ENCODE measurements at regions not wholly inside any gene's neighbourhood (a gene's known extent, or its start where the extent isn't known, plus 50 kb on each side); places are given as distances from the start of the nearest gene placed in this dataset.

DNA sequence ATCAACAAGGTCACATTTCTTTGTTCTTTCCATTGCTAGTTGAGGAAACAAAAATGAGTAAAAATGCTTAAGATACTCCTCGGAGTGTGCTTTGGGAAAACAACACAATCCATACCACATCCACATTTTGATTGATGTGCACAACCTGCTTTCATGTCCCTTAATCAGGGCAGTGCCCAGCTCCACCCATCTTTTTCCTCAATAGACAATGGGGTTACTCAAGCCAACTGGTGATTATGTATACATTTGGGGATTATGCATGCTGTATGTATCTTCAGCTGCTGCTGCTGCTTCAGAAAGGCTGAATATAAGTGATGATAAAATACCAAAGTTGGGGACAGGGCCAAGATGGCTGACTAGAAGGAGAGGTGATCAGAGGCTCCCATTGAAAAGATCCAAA lies 155.2 kb upstream of the VGLL2 start:
- no peak overlapping the region for H3K27ac Mint-ChIP-seq
- intact Hi-C loops (cut with micrococcal nuclease), result no loop called here
- DNase-seq, result no peak
- H3K4me3 Mint-ChIP-seq, result no peak overlapping the region
- H3K36me3 Mint-ChIP-seq, result no peaks in the 10 kb centered on the region
- no peaks in the 10 kb centered on the region for H3K4me1 Mint-ChIP-seq (ENCODE audit: low read depth)
- POLR2A ChIA-PET, result no interaction called here
- H3K9me3 Mint-ChIP-seq, result peaks cover 5% of the 10 kb centered on the region
- no peaks in the 10 kb centered on the region for H3K27me3 Mint-ChIP-seq
- CTCF ChIA-PET, result no interaction called here

DNA sequence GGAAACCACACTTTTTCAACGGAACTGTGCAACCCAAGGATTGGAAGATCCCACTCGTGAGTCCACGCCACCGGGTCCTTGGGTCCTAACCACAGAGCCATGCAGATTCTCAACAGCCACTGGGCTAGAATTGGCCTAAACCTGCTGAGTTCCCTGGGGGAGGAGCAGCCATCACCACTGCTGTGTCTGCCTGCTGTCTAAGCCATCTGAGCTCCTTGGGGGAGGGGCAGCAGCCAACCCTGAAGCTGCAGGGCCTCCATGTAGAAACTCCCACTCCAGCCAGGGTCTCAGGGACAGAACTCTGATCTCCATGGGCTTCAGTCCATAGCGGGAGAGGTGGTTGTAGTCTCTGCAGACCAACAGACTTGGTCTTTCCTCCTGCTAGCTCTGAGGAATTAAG lies 154.6 kb upstream of the VGLL2 start:
- Mint-ChIP-seq H3K4me3 (no peak overlapping the region), H3K27ac (no peak overlapping the region), H3K36me3 (no peaks in the 10 kb centered on the region), H3K9me3 (peaks cover 5% of the 10 kb centered on the region), H3K4me1 (ENCODE audit: low read depth) (no peaks in the 10 kb centered on the region), H3K27me3 (no peaks in the 10 kb centered on the region)
- intact Hi-C loops (cut with micrococcal nuclease), result no loop called here
- CTCF ChIA-PET, result no interaction called here
- POLR2A ChIA-PET, result no interaction called here
- DNase-seq, result no peak

DNA sequence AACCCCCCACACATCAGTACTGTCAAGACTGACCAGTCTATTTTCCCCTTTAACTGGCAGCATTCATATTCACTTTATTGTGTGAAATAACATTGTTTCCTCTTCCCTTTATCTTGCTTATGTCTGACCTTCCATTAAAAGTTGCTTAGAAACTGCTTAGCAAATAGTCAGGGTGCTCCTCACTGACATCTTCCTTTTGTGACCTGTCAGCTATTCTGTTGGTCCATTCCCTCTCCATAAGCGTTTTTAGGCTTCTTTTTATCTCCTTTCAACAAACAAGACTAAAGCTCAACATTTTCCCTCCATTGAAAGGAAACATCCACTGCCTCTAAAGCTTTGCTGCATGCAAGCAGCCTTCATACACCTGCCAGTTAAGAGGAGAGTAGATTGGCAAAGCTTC lies 147.7 kb upstream of the VGLL2 start:
- intact Hi-C loops (cut with micrococcal nuclease), result no loop called here
- POLR2A ChIA-PET, result no interaction called here
- CTCF ChIA-PET, result no interaction called here
- H3K27me3 Mint-ChIP-seq, result no peaks in the 10 kb centered on the region
- H3K9me3 Mint-ChIP-seq, result no peaks in the 10 kb centered on the region
- DNase-seq, result no peak
- no peak overlapping the region for H3K4me3 Mint-ChIP-seq
- H3K4me1 Mint-ChIP-seq (ENCODE audit: low read depth), result no peaks in the 10 kb centered on the region
- no peaks in the 10 kb centered on the region for H3K36me3 Mint-ChIP-seq
- H3K27ac Mint-ChIP-seq, result no peak overlapping the region

DNA sequence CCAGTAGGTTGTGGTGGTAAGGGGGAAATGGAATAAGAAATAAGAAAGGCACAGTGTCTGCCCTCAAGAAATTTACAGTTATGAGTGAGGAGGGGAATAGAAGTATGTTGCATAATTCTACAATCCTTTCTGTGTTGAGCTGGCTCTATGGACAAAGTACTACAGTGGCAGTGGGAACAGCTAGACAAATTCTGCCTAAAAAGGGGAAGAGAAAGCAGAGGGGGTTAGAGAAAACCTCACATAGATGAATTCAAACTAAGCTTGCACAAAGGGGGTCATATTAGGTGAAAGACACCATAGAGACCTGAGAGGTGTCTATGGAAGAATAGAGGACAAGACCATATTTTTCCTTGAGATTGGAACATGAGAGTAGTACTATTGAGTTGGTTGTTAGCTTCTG lies 146.9 kb upstream of the VGLL2 start:
- intact Hi-C loops (cut with micrococcal nuclease), result no loop called here
- Mint-ChIP-seq H3K4me1 (ENCODE audit: low read depth) (no peaks in the 10 kb centered on the region), H3K4me3 (no peak overlapping the region), H3K9me3 (no peaks in the 10 kb centered on the region), H3K36me3 (no peaks in the 10 kb centered on the region), H3K27me3 (no peaks in the 10 kb centered on the region), H3K27ac (no peak overlapping the region)
- CTCF ChIA-PET, result no interaction called here
- DNase-seq, result no peak
- POLR2A ChIA-PET, result no interaction called here

DNA sequence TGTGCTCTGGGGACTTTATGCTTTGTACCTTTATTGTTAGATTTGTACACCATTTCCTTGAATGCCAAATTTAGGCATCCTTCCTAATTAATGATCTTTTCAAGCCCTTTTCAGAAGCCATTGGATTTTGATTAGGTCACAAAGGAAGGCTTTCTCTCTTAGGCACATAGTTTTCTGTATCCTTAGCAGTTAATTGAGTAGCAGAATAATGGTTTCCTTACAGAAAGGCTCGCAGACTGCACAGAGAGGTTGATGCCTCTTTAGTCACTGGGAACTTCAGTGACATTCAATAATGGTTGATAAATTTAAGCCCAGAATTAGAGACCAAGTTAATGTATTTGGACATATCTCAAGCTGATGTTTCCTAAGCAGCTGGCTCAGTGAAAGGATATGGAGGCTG lies 139.1 kb upstream of the VGLL2 start:
- H3K27me3 Mint-ChIP-seq, result no peaks in the 10 kb centered on the region
- ChIA-PET CTCF (no interaction called here), POLR2A (no interaction called here)
- H3K9me3 Mint-ChIP-seq, result peaks cover 5% of the 10 kb centered on the region
- no peak overlapping the region for H3K27ac Mint-ChIP-seq
- no peaks in the 10 kb centered on the region for H3K36me3 Mint-ChIP-seq
- no peak for DNase-seq
- no peaks in the 10 kb centered on the region for H3K4me1 Mint-ChIP-seq (ENCODE audit: low read depth)
- intact Hi-C loops (cut with micrococcal nuclease), result no loop called here
- H3K4me3 Mint-ChIP-seq, result no peak overlapping the region

DNA sequence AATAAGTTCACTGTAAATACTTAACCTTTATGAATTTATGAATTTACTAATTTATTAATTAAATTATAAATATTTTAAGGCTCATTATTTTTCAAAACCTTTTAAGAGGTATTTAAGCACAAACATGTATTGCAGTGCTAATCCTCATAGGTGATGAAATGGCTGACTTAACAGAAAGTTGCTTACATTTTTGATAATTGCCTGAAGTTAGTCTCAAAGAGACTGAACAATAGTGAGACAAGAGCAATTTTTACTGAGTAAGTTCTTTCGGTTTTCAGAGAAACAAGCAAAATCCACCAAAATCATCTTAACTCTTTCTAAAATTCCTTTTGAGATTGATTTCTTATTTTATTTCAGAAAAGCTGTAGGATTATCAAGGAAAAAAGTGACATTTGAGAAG lies 137.3 kb upstream of the VGLL2 start:
- no peaks in the 10 kb centered on the region for H3K27me3 Mint-ChIP-seq
- no peaks in the 10 kb centered on the region for H3K36me3 Mint-ChIP-seq
- POLR2A ChIA-PET, result no interaction called here

DNA sequence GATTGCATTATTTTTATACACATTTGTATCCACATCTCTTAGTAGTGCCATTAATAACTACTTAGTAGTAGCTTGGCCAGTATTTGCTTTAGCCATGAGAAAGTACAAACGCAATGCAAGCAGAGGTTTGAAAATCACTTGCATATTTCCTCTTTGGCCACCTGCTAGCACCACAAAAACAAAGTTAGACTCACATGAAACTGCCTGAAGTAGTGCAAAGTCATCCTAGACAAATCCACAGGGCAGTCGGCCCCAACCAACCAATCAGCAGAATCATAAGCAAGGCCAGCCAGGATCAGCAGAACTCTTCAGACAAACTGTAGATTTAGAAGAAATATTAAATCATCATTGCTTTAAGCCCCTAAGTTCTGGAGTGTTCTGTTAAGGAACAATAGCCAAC lies 135.2 kb upstream of the VGLL2 start:
- Mint-ChIP-seq H3K27ac (no peak overlapping the region), H3K27me3 (no peaks in the 10 kb centered on the region), H3K9me3 (peaks cover 5% of the 10 kb centered on the region), H3K36me3 (no peaks in the 10 kb centered on the region), H3K4me3 (no peak overlapping the region), H3K4me1 (ENCODE audit: low read depth) (no peaks in the 10 kb centered on the region)
- no peak for DNase-seq
- POLR2A ChIA-PET, result no interaction called here
- intact Hi-C loops (cut with micrococcal nuclease), result no loop called here
- CTCF ChIA-PET, result no interaction called here

More for the DNA sequence above, 137.3 kb upstream of the VGLL2 start:
- Mint-ChIP-seq H3K4me3 (no peak overlapping the region), H3K9me3 (peaks cover 5% of the 10 kb centered on the region), H3K27ac (no peak overlapping the region), H3K4me1 (ENCODE audit: low read depth) (no peaks in the 10 kb centered on the region)
- CTCF ChIA-PET, result interaction anchor here (0.5 kb wide), 1 partner anchor 791 kb away, joined by 3 read pairs; no protein-coding TSS in a partner anchor
- no peak for DNase-seq
- intact Hi-C loops (cut with micrococcal nuclease), result no loop called here

DNA sequence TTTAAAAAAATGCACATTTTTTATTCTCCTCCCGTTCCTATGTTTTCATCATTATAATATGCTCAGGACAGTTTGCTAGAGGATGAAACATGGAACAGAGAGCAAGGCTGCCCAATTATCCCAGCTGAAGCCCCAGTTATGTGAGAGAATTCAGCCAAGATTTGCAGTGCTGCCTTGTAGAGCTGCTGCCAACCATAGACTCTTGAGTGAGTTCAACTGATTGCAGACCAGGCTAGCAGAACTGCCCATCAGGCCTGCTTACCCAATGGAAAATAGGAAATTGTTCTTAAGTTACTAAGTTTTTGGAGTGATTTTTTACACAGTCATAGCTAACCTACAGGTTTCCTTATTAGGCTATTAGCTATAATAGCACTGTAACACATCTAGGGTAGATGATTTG lies 128.7 kb upstream of the VGLL2 start:
- no peaks in the 10 kb centered on the region for H3K36me3 Mint-ChIP-seq
- H3K27me3 Mint-ChIP-seq, result no peaks in the 10 kb centered on the region
- no peaks in the 10 kb centered on the region for H3K9me3 Mint-ChIP-seq
- intact Hi-C loops (cut with micrococcal nuclease), result no loop called here
- H3K4me1 Mint-ChIP-seq (ENCODE audit: low read depth), result no peaks in the 10 kb centered on the region
- CTCF ChIA-PET, result no interaction called here
- H3K4me3 Mint-ChIP-seq, result no peak overlapping the region
- POLR2A ChIA-PET, result no interaction called here
- DNase-seq, result no peak
- H3K27ac Mint-ChIP-seq, result no peak overlapping the region

DNA sequence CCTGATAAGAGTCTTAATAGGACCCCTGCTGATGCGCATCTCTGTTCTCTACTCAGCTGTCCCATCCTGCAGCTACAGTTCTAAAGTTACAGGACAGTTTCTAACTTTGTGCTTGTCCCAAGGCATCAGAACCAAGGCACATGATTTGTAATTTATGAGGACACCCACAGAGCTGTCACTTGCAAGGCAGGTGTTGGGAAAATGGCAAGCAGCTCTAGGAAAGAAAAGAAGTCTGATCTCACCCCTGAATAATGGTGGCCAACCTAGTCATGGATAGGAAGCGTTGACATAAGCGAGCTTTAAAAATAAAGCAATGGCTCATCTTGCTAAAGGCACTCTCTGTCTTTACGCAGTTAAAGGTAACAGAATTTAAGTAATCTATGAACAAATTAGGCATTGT lies 127.6 kb upstream of the VGLL2 start:
- intact Hi-C loops (cut with micrococcal nuclease), result no loop called here
- Mint-ChIP-seq H3K36me3 (no peaks in the 10 kb centered on the region), H3K4me1 (ENCODE audit: low read depth) (no peaks in the 10 kb centered on the region), H3K27me3 (no peaks in the 10 kb centered on the region), H3K9me3 (no peaks in the 10 kb centered on the region), H3K27ac (no peak overlapping the region), H3K4me3 (no peak overlapping the region)
- DNase-seq, result no peak
- POLR2A ChIA-PET, result no interaction called here
- CTCF ChIA-PET, result no interaction called here

DNA sequence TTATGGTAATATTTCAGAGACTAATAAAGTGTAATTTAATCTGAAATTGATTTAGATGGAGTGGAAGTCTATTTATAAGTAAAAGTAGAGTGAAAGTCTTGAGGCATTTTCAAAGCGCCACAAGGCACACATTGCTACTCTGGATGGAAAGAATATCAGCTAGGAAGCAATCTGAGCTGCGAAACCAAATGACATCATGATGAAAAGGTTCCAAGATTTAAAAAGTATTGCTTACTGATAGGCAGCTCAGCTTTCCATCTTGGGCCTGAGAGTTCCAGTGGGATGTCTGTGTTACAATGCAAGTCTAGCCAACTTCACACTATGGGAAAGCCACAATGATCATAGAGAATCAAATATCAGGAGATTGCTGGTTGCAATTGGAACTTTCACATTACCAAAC lies 126.9 kb upstream of the VGLL2 start:
- Mint-ChIP-seq H3K36me3 (no peaks in the 10 kb centered on the region), H3K4me1 (ENCODE audit: low read depth) (no peaks in the 10 kb centered on the region), H3K4me3 (no peak overlapping the region), H3K9me3 (no peaks in the 10 kb centered on the region), H3K27me3 (no peaks in the 10 kb centered on the region), H3K27ac (no peak overlapping the region)
- intact Hi-C loops (cut with micrococcal nuclease), result no loop called here
- POLR2A ChIA-PET, result no interaction called here
- CTCF ChIA-PET, result no interaction called here
- DNase-seq, result no peak

DNA sequence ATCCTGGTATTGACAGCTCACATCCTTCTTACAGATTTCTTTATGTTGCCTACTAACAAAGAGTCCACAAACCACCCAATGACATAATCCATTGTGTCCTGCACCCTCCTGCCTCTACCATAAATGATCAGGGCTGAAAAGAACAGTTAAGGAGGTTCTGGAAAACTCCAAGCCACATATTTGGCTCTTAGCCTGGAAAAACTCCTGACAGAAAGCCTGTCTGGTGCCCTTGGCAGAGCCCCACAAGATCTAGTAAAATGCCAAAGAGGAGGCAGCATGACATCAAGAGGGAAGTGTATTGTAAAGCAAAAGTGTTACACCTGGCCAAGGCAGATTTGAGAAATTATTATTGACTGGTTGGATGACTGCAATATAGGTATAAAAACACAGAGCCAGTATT lies 126.4 kb upstream of the VGLL2 start:
- ChIA-PET CTCF (no interaction called here), POLR2A (no interaction called here)
- Mint-ChIP-seq H3K4me1 (ENCODE audit: low read depth) (no peaks in the 10 kb centered on the region), H3K27ac (no peak overlapping the region), H3K36me3 (no peaks in the 10 kb centered on the region), H3K9me3 (no peaks in the 10 kb centered on the region), H3K4me3 (no peak overlapping the region), H3K27me3 (no peaks in the 10 kb centered on the region)
- no peak for DNase-seq
- intact Hi-C loops (cut with micrococcal nuclease), result no loop called here

DNA sequence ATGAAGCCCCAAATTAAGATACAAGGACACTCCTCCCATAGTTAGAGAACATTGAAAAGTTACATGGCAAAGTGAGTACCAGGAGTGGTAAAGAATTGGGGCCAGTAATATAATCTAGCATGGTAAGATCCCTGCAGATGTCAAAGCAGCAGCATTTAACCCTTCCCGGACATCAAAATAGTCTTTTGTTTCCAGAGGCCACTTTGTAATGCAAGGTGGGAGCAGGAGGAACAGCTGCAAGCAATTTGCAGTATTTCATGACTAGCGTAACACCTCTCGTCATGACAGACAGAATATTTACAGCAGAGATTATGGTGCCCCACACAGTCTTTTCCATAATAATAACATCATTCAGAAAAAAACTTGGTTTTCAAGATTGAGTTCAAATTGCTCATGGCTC lies 123.2 kb upstream of the VGLL2 start:
- no peak overlapping the region for H3K4me3 Mint-ChIP-seq
- H3K4me1 Mint-ChIP-seq (ENCODE audit: low read depth), result no peaks in the 10 kb centered on the region
- DNase-seq, result no peak
- CTCF ChIA-PET, result no interaction called here
- H3K27ac Mint-ChIP-seq, result no peak overlapping the region
- intact Hi-C loops (cut with micrococcal nuclease), result no loop called here
- POLR2A ChIA-PET, result no interaction called here
- H3K36me3 Mint-ChIP-seq, result no peaks in the 10 kb centered on the region
- H3K27me3 Mint-ChIP-seq, result no peaks in the 10 kb centered on the region
- H3K9me3 Mint-ChIP-seq, result no peaks in the 10 kb centered on the region

DNA sequence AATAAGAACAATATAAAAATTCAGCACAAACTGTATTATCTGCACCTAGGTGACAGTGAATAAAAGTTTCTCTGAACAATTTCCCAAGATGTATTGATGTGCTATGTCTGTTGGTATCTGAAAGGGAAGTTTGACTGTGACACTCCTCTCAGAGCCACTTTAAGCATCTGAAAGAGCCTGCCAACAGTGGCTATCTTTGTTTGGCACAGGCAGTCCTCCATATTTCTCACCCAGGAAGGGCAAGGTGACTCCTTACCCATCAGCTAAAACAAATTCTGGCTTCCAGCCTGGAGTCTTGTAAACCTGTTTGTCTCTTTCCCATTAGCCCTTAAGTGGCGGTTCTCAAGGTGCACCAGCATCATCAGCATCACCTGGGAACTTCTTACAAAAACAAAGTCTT lies 122.4 kb upstream of the VGLL2 start:
- Mint-ChIP-seq H3K4me3 (no peak overlapping the region), H3K4me1 (ENCODE audit: low read depth) (no peaks in the 10 kb centered on the region), H3K27me3 (no peaks in the 10 kb centered on the region), H3K27ac (no peak overlapping the region), H3K9me3 (no peaks in the 10 kb centered on the region), H3K36me3 (no peaks in the 10 kb centered on the region)
- POLR2A ChIA-PET, result no interaction called here
- CTCF ChIA-PET, result no interaction called here
- intact Hi-C loops (cut with micrococcal nuclease), result no loop called here
- DNase-seq, result no peak

DNA sequence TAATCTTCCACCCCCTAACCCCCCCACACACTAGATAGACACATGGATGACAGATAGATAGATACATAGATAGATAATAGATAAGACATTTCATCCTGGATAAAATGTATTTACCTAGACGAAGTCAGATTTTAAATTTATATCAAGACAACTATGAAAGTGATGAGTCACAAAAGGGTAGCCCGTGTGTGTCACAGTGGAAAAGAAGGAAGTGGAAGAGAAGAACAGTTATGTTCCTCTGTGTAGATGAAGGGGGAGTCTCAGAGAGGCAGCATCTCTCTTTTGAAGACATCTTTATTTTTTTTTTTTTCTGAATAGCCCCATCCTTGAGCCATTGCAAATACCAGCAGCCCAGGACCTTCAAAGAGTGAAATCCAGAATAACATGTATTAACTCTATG lies 121.7 kb upstream of the VGLL2 start:
- no peaks in the 10 kb centered on the region for H3K9me3 Mint-ChIP-seq
- H3K27ac Mint-ChIP-seq, result no peak overlapping the region
- H3K27me3 Mint-ChIP-seq, result no peaks in the 10 kb centered on the region
- POLR2A ChIA-PET, result no interaction called here
- intact Hi-C loops (cut with micrococcal nuclease), result no loop called here
- CTCF ChIA-PET, result no interaction called here
- DNase-seq, result no peak
- no peaks in the 10 kb centered on the region for H3K36me3 Mint-ChIP-seq
- no peak overlapping the region for H3K4me3 Mint-ChIP-seq
- no peaks in the 10 kb centered on the region for H3K4me1 Mint-ChIP-seq (ENCODE audit: low read depth)

Data from activated CD4-positive, alpha-beta memory T cell treated with anti-CD3 and anti-CD28 coated beads for 36 hours (primary cell).